Osteoblast (primary cell): ENCODE measurements at regions not wholly inside any gene's neighbourhood (a gene's known extent, or its start where the extent isn't known, plus 50 kb on each side); places are given as distances from the start of the nearest gene placed in this dataset.

ENCODE experiments used
- DNase-seq: peaks from one replicate; pipeline ENCODE4 v3.0.0; 2011; ENCODE audit warnings: low spot score, mixed read lengths; ENCODE audit not compliant: insufficient read length; ENCODE audit errors: missing footprints
- H2AFZ ChIP-seq: 2 replicates; pipeline ENCODE4 v1.6.0; 2011; ENCODE audit warnings: mild to moderate bottlenecking, low read length
- H3K27ac ChIP-seq: 2 replicates; pipeline ENCODE4 v1.5.1; 2011; ENCODE audit warnings: mild to moderate bottlenecking, low read depth, low read length, moderate library complexity
- H3K27me3 ChIP-seq: 2 replicates; pipeline ENCODE4 v1.6.0; 2012; ENCODE audit warnings: mild to moderate bottlenecking, control low read depth, inconsistent platforms, low read length, moderate library complexity; ENCODE audit not compliant: insufficient read depth
- H3K36me3 ChIP-seq: 2 replicates; pipeline ENCODE4 v1.5.1; 2011; ENCODE audit warnings: mild to moderate bottlenecking, low read length, control low read depth, moderate library complexity; ENCODE audit not compliant: insufficient read depth
- H3K4me1 ChIP-seq: 2 replicates; pipeline ENCODE4 v1.5.1; 2011; ENCODE audit warnings: mild to moderate bottlenecking, low read length, control low read depth, moderate library complexity; ENCODE audit not compliant: insufficient read depth
- H3K4me2 ChIP-seq: 2 replicates; pipeline ENCODE4 v1.6.0; 2011; ENCODE audit warnings: mild to moderate bottlenecking, low read length; ENCODE audit not compliant: insufficient read depth
- H3K4me3 ChIP-seq: fragments of 200-600 bp; sonication (generic); 3 replicates; pipeline ENCODE4 v1.5.1; 2012; ENCODE audit warnings: mild to moderate bottlenecking, low read length, inconsistent platforms; ENCODE audit not compliant: insufficient read depth
- H3K79me2 ChIP-seq: 2 replicates; pipeline ENCODE4 v1.6.0; 2012; ENCODE audit warnings: mild to moderate bottlenecking, low read length, control low read depth, inconsistent platforms; ENCODE audit not compliant: insufficient read depth
- H3K9me3 ChIP-seq: 2 replicates; pipeline ENCODE4 v1.5.1; 2011; ENCODE audit warnings: low read depth, low read length, control low read depth
- H4K20me1 ChIP-seq: 2 replicates; pipeline ENCODE4 v1.6.0; 2012; ENCODE audit warnings: mild to moderate bottlenecking, low read length, control low read depth; ENCODE audit not compliant: insufficient read depth
- CTCF ChIP-seq: IDR thresholded peaks from 2 replicates; pipeline ENCODE4 v1.5.1; 2011; ENCODE audit warnings: mild to moderate bottlenecking, low read depth, low read length, moderate library complexity; ENCODE audit errors: extremely low read depth

GRCh38 chrX:120819126-120819525, 56.5 kb downstream of the CT47B1 start:
- DNase-seq = no peak
- no peak overlapping the region for H3K4me2 ChIP-seq
- no peaks in the 10 kb centered on the region for H3K79me2 ChIP-seq
- H3K9me3 ChIP-seq = no peaks in the 10 kb centered on the region
- no peak overlapping the region for H2AFZ ChIP-seq
- no peaks in the 10 kb centered on the region for H3K4me1 ChIP-seq
- TF ChIP-seq CTCF = no peak
- no peaks in the 10 kb centered on the region for H4K20me1 ChIP-seq
- no peak overlapping the region for H3K27ac ChIP-seq
- H3K4me3 ChIP-seq = no peak overlapping the region
- H3K27me3 ChIP-seq = no peaks in the 10 kb centered on the region
- no peaks in the 10 kb centered on the region for H3K36me3 ChIP-seq

GRCh38 chrX:120813982-120814381, 61.7 kb downstream of the CT47B1 start:
- no peak for TF ChIP-seq CTCF
- H3K4me3 ChIP-seq = no peak overlapping the region
- H2AFZ ChIP-seq = no peak overlapping the region
- no peaks in the 10 kb centered on the region for H4K20me1 ChIP-seq
- H3K4me1 ChIP-seq = no peaks in the 10 kb centered on the region
- no peak overlapping the region for H3K4me2 ChIP-seq
- H3K79me2 ChIP-seq = no peaks in the 10 kb centered on the region
- no peak overlapping the region for H3K27ac ChIP-seq
- no peaks in the 10 kb centered on the region for H3K36me3 ChIP-seq
- DNase-seq = no peak
- H3K27me3 ChIP-seq = no peaks in the 10 kb centered on the region
- no peaks in the 10 kb centered on the region for H3K9me3 ChIP-seq

GRCh38 chrX:120801426-120801825, 74.2 kb downstream of the CT47B1 start:
- no peak for TF ChIP-seq CTCF
- no peak for DNase-seq
- no peak overlapping the region for H3K4me3 ChIP-seq
- H3K9me3 ChIP-seq = no peaks in the 10 kb centered on the region
- H3K79me2 ChIP-seq = no peaks in the 10 kb centered on the region
- H3K27ac ChIP-seq = no peak overlapping the region
- H3K36me3 ChIP-seq = no peaks in the 10 kb centered on the region
- peaks cover 3% of the 10 kb centered on the region for H3K4me1 ChIP-seq
- no peaks in the 10 kb centered on the region for H4K20me1 ChIP-seq
- H2AFZ ChIP-seq = no peak overlapping the region
- H3K4me2 ChIP-seq = no peak overlapping the region
- no peaks in the 10 kb centered on the region for H3K27me3 ChIP-seq

GRCh38 chrX:120797188-120797851, 78.3 kb downstream of the CT47B1 start:
- H3K79me2 ChIP-seq = no peaks in the 10 kb centered on the region
- H3K27me3 ChIP-seq = no peaks in the 10 kb centered on the region
- peaks cover 3% of the 10 kb centered on the region for H3K4me1 ChIP-seq
- no peak overlapping the region for H3K4me3 ChIP-seq
- no peaks in the 10 kb centered on the region for H4K20me1 ChIP-seq
- no peaks in the 10 kb centered on the region for H3K36me3 ChIP-seq
- H3K9me3 ChIP-seq = no peaks in the 10 kb centered on the region
- no peak overlapping the region for H2AFZ ChIP-seq
- H3K27ac ChIP-seq = no peak overlapping the region
- no peak for DNase-seq
- no peak for TF ChIP-seq CTCF
- no peak overlapping the region for H3K4me2 ChIP-seq
